Gastroesophageal sphincter (tissue), 4 donors: ENCODE measurements at regions not wholly inside any gene's neighbourhood (a gene's known extent, or its start where the extent isn't known, plus 50 kb on each side); places are given as distances from the start of the nearest gene placed in this dataset.

ENCODE experiments used
- ATAC-seq: fragments of 150-250 bp; one replicate; pipeline ENCODE4 v1.9.1; 2016; ENCODE audit warnings: mild to moderate bottlenecking, moderate library complexity
- H3K27ac ChIP-seq, 4 donors: fragments of 200-600 bp; sonication (generic) in 3 of 4; 1 replicate in 3 of 4; 2 replicates in 1 of 4; pipeline ENCODE4 v1.5.1; 2016 to 2019
- H3K27me3 ChIP-seq: fragments of 200-600 bp; sonication (generic); one replicate; pipeline ENCODE4 v1.5.1; 2019
- H3K36me3 ChIP-seq, 2 donors: fragments of 200-600 bp; sonication (generic); one replicate each; pipeline ENCODE4 v1.5.1; 2019; ENCODE audit warnings: control low read depth in 1 of 2
- H3K4me1 ChIP-seq, 3 donors: fragments of 200-600 bp; sonication (generic); 1 replicate in 2 of 3; 2 replicates in 1 of 3; pipeline ENCODE4 v1.5.1; 2016 to 2019; ENCODE audit warnings: control low read depth in 2 of 3
- H3K4me3 ChIP-seq, 2 donors: fragments of 200-600 bp; sonication (generic); one replicate each; pipeline ENCODE4 v1.5.1; 2019; ENCODE audit warnings: mild to moderate bottlenecking in 1 of 2, moderate library complexity in 1 of 2
- H3K9me3 ChIP-seq, 3 donors: fragments of 200-600 bp; sonication (generic); one replicate each; pipeline ENCODE4 v1.5.1; 2017 to 2019; ENCODE audit warnings: control low read depth in 2 of 3
- EP300 ChIP-seq: sonication (generic); formaldehyde crosslinking; IDR thresholded peaks from one replicate; pipeline ENCODE4 v1.6.1; 2017; ENCODE audit warnings: antibody characterized with exemption, mild to moderate bottlenecking
- POLR2A ChIP-seq, 2 donors: fragments of 450-650 bp; IDR thresholded peaks; one replicate each; pipeline ENCODE4 v1.6.1; 2017; ENCODE audit warnings: antibody characterized with exemption in 2 of 2, mild to moderate bottlenecking in 2 of 2, moderate library complexity in 1 of 2
- POLR2AphosphoS5 ChIP-seq: sonication (generic); formaldehyde crosslinking; IDR thresholded peaks from one replicate; pipeline ENCODE4 v1.6.1; 2017; ENCODE audit warnings: antibody characterized with exemption
- WGBS, 2 donors: methylation state at CpG; one replicate each; pipeline ENCODE4 v1.1.5; 2018; ENCODE audit warnings: low coverage in 1 of 2; 5-methylcytosine and 5-hydroxymethylcytosine counted together
- TF ChIP-seq, protein P1 (sequence below), 4 experiments: fragments of 200-600 bp in 2 of 4; fragments of 450-650 bp in 2 of 4; sonication (generic) in 1 of 4; IDR thresholded peaks; one replicate each; pipeline ENCODE4 v1.5.1; 2017 to 2019; ENCODE audit warnings: antibody characterized with exemption in 4 of 4, mild to moderate bottlenecking in 2 of 4, moderate library complexity in 2 of 4

DNA sequence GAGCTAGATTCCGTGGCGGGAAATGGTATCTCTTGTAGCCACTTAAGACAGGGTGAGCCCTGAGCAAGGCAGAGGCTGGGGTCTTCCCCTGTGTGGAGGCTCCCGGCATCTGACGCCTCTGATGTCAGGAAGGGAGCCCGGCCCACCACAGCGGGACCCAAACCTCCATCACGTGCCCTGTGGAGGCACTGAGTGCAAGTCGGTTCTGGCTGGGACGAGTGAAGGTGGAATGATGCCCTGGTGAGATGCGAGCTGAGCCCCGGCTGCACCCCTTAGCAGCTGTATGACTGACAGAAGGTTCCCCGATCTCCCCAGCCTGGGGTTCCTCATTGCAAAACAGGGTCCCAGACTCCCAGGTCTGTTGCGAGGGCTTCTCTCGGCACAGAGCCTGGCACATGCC lies 187.4 kb upstream of the TNRC6C start:
- H3K4me3 ChIP-seq, result no peak overlapping the region
- no CpG with 5 or more reads among the region's 14 CpGs for WGBS, 2 donors
- no peak for ATAC-seq
- TF ChIP-seq POLR2AphosphoS5 (no peak), POLR2A (IDR thresholded peaks at IDR 0.05) (no peak), EP300 (no peak)
- H3K36me3 ChIP-seq, result no peaks in the 10 kb centered on the region
- no peaks in the 10 kb centered on the region for H3K9me3 ChIP-seq
- H3K27me3 ChIP-seq, result no peaks in the 10 kb centered on the region
- peaks cover 0 to 21% (median 4%) of the 10 kb centered on the region in 3 donors for H3K4me1 ChIP-seq
- no peak overlapping the region for H3K27ac ChIP-seq

DNA sequence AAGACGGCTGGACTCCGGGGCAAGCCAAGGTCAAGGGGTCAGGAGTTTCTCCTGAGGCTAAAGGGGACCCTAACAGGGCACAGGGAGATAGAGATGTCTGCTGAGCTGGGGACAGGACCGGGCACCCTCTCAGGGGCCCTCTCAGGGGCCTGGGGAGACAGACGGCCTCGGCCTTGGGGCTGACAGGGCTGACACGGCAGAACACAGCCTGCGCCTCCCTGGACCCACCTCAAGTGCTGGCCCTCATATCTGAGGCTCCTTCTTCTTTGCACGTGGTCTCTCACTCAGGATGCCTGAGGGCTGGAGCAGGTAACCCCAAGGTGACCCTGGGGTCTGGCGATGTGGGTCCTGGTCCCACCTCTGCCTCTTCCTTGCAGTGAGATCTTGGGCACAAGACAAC lies 186.9 kb upstream of the TNRC6C start:
- WGBS, 2 donors, result 83% methylated on average over 4 of the region's 9 CpGs; no CpG with 5 or more reads in 1 of the 2 donors
- Histone ChIP-seq H3K4me1 (peaks cover 0 to 21% (median 4%) of the 10 kb centered on the region in 3 donors), H3K9me3 (no peaks in the 10 kb centered on the region), H3K4me3 (no peak overlapping the region), H3K36me3 (no peaks in the 10 kb centered on the region), H3K27ac (no peak overlapping the region), H3K27me3 (no peaks in the 10 kb centered on the region)
- ATAC-seq, result no peak
- no peak for TF ChIP-seq POLR2A (IDR thresholded peaks at IDR 0.05)
- TF ChIP-seq POLR2AphosphoS5, result no peak
- TF ChIP-seq, protein P1, sequence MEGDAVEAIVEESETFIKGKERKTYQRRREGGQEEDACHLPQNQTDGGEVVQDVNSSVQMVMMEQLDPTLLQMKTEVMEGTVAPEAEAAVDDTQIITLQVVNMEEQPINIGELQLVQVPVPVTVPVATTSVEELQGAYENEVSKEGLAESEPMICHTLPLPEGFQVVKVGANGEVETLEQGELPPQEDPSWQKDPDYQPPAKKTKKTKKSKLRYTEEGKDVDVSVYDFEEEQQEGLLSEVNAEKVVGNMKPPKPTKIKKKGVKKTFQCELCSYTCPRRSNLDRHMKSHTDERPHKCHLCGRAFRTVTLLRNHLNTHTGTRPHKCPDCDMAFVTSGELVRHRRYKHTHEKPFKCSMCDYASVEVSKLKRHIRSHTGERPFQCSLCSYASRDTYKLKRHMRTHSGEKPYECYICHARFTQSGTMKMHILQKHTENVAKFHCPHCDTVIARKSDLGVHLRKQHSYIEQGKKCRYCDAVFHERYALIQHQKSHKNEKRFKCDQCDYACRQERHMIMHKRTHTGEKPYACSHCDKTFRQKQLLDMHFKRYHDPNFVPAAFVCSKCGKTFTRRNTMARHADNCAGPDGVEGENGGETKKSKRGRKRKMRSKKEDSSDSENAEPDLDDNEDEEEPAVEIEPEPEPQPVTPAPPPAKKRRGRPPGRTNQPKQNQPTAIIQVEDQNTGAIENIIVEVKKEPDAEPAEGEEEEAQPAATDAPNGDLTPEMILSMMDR (IDR thresholded peaks at IDR 0.05), result no peak
- no peak for TF ChIP-seq EP300

DNA sequence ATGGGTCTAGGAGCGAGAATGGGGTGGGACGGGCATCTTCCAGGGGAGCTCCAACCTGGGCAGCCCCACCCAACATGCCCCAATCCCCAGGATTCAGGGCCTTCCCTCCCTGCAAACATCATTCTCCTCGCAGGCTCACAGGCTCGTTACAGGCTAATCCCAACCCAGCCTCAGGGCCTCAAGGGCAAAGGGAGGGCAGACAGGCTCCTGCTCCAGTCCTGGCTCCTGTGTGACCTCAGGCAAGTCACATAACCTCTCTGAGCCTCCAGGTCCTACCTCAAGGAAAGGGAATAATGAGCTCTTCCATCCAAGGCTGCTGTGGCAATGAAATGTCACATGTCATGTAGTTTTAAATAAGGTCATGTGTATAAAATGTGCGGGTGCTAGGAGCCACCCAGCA lies 186.5 kb upstream of the TNRC6C start:
- no peak for ATAC-seq
- no peaks in the 10 kb centered on the region for H3K27me3 ChIP-seq
- WGBS, 2 donors, result 96 to 100% methylated on average over 1 to 4 of the region's 5 CpGs

DNA sequence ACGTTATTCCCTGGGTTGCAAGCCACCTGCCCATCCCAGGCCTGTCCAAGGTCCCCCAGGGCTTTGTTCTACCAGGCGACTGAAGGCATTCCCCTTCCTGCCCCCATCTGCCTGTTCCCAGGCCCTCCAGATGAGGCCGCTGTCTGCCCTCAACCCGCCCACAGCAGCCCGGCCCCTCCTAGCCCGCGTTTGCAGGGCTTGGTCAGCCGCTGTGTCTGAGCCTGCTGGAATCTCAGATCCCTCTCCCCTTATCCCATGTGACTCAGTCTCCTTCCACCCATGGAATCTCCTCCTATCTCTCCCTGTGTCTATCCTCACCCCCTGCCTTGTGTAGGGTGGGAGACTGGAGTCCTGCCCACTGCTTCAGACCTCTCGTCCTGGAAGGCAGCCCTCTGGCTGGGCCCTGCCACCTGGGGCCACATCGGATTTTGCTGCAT lies 186.0 kb upstream of the TNRC6C start:
- no peak for TF ChIP-seq EP300
- TF ChIP-seq, protein P1 (IDR thresholded peaks at IDR 0.05), result peak in 3 of 4 experiments; percentile 26 to 72 (median 47)
- no peak for TF ChIP-seq POLR2AphosphoS5
- H3K4me1 ChIP-seq, result peaks cover 0 to 21% (median 4%) of the 10 kb centered on the region in 3 donors
- ATAC-seq, result peak; percentile 78
- H3K27ac ChIP-seq, result no peak overlapping the region
- H3K36me3 ChIP-seq, result no peaks in the 10 kb centered on the region
- H3K4me3 ChIP-seq, result no peak overlapping the region
- WGBS, 2 donors, result 37 to 57% methylated on average over 8 to 10 of the region's 10 CpGs
- no peaks in the 10 kb centered on the region for H3K27me3 ChIP-seq
- H3K9me3 ChIP-seq, result no peaks in the 10 kb centered on the region

More for the DNA sequence above, 186.5 kb upstream of the TNRC6C start:
- no peaks in the 10 kb centered on the region for H3K9me3 ChIP-seq
- peaks cover 0 to 21% (median 4%) of the 10 kb centered on the region in 3 donors for H3K4me1 ChIP-seq
- no peak overlapping the region for H3K27ac ChIP-seq
- no peaks in the 10 kb centered on the region for H3K36me3 ChIP-seq
- H3K4me3 ChIP-seq, result no peak overlapping the region
- TF ChIP-seq POLR2AphosphoS5 (no peak), POLR2A (IDR thresholded peaks at IDR 0.05) (no peak), EP300 (no peak)
- TF ChIP-seq, protein P1 (IDR thresholded peaks at IDR 0.05), result no peak

DNA sequence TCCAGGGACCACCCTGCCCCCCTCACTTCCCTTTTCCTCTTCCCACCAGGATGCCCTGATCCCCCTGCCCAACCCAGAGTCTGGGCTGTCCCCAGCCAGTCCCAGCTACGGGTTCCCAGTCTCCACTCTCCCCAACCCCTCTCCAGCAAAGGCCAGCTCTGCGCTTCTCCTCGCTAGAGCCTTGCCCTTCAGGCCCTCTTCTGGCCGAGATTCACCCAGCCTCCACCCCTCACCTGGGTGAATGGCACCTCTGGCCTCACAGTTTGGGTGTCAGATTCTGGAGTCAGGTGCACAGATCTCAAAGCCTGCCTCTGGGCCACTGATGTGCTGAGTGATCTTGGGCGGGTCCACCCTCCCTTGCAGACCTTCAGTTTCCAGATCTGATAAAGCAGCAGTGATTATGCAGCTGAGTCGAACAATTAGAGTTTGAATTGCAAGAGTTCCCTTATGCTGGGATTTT lies 185.6 kb upstream of the TNRC6C start:
- Histone ChIP-seq H3K4me1 (peaks cover 0 to 23% (median 4%) of the 10 kb centered on the region in 3 donors), H3K4me3 (no peak overlapping the region), H3K9me3 (no peaks in the 10 kb centered on the region), H3K27me3 (no peaks in the 10 kb centered on the region), H3K27ac (no peak overlapping the region), H3K36me3 (no peaks in the 10 kb centered on the region)
- TF ChIP-seq POLR2A (IDR thresholded peaks at IDR 0.05) (no peak), EP300 (no peak), POLR2AphosphoS5 (no peak)
- TF ChIP-seq, protein P1 (IDR thresholded peaks at IDR 0.05), result no peak
- WGBS, 2 donors, result 57 to 59% methylated on average over 1 to 3 of the region's 6 CpGs
- peak; percentile 21 for ATAC-seq
